ENCODE measurements at regions not wholly inside any gene's neighbourhood (a gene's known extent, or its start where the extent isn't known, plus 50 kb on each side); places are given as distances from the start of the nearest gene placed in this dataset.
A peak's percentile ranks its signal among the peaks of the same experiment; 100 is the strongest.

DNA sequence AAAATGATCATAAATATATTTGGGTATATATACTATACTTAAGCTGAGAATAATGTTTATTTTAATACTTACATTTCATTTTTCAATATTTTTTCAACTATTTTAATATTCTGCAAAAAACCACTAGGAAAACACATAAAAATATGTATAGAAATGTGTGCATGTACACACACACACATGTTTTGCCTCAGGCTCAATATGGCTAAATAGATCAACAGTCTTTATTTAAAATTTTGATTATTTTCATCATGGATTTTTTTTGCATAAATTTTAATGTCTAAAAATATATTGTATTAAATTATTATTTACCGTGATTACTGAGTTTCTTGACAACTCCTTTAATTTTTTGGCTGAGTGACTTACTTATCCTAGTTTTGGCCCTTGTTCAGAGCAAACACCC lies 846.5 kb downstream of the DHX35 start (continued):
- TF ChIP-seq, protein P1, sequence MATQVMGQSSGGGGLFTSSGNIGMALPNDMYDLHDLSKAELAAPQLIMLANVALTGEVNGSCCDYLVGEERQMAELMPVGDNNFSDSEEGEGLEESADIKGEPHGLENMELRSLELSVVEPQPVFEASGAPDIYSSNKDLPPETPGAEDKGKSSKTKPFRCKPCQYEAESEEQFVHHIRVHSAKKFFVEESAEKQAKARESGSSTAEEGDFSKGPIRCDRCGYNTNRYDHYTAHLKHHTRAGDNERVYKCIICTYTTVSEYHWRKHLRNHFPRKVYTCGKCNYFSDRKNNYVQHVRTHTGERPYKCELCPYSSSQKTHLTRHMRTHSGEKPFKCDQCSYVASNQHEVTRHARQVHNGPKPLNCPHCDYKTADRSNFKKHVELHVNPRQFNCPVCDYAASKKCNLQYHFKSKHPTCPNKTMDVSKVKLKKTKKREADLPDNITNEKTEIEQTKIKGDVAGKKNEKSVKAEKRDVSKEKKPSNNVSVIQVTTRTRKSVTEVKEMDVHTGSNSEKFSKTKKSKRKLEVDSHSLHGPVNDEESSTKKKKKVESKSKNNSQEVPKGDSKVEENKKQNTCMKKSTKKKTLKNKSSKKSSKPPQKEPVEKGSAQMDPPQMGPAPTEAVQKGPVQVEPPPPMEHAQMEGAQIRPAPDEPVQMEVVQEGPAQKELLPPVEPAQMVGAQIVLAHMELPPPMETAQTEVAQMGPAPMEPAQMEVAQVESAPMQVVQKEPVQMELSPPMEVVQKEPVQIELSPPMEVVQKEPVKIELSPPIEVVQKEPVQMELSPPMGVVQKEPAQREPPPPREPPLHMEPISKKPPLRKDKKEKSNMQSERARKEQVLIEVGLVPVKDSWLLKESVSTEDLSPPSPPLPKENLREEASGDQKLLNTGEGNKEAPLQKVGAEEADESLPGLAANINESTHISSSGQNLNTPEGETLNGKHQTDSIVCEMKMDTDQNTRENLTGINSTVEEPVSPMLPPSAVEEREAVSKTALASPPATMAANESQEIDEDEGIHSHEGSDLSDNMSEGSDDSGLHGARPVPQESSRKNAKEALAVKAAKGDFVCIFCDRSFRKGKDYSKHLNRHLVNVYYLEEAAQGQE (IDR thresholded peaks at IDR 0.05; ENCODE audit: unreplicated experiment), result no peak

DNA sequence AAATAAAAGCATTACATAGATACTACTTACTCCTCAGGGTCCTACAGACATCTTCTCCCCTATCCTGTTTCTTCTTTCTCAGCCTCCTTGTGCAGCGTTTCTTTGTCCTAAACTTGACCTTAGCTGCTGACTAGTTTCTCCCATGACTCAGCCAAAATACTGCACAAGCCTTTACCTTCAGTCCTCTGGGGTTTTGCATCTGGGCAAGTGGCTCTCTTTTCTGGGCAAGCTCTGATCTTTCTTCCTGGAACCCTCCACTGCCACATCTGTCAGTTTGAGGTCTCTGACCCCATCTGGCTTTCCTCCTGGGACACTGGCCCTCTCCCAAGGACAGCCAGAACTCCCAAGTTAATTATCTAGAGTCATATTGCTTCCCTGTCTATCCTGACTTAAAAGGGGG lies 838.4 kb downstream of the DHX35 start:
- H3K36me3 ChIP-seq (ENCODE audit: insufficient read depth), result no peaks in the 10 kb centered on the region
- no peaks in the 10 kb centered on the region for H4K20me1 ChIP-seq (replicated peaks; ENCODE audit: insufficient read depth)
- Mint-ChIP-seq H3K4me1 (no peaks in the 10 kb centered on the region), H3K4me3 (no peak overlapping the region), H3K27ac (peak overlapping the region; percentile 75; the same call in 1 of the 2 replicates), H3K9me3 (peaks cover 4% of the 10 kb centered on the region; the same call in 2 of the 3 replicates), H3K27me3 (ENCODE audit: insufficient read depth, low read depth, poor library complexity) (no peaks in the 10 kb centered on the region), H3K36me3 (ENCODE audit: low read depth) (peaks cover 3% of the 10 kb centered on the region; the same call in 1 of the 3 replicates)
- H3K9me2 ChIP-seq (ENCODE audit: insufficient read depth), result peaks cover 5% of the 10 kb centered on the region
- H3K4me1 ChIP-seq (ENCODE audit: insufficient read depth), result no peaks in the 10 kb centered on the region
- H3K4me2 ChIP-seq, result no peak overlapping the region
- H3K4me3 ChIP-seq, result no peak overlapping the region
- H2AFZ ChIP-seq, result no peak overlapping the region
- no peaks in the 10 kb centered on the region for H3F3A ChIP-seq (replicated peaks; ENCODE audit: low read depth)
- no peak overlapping the region for H3K27ac ChIP-seq (ENCODE audit: low read depth)
- ATAC-seq, result no peak
- DNase-seq (ENCODE audit: low spot score), result no peak
- H3K27me3 ChIP-seq (ENCODE audit: insufficient read depth), result no peaks in the 10 kb centered on the region
- no peaks in the 10 kb centered on the region for H3K79me2 ChIP-seq (replicated peaks; ENCODE audit: insufficient read depth)
- no peak for TF ChIP-seq STAT1 (IDR thresholded peaks at IDR 0.05; ENCODE audit: unreplicated experiment)
- TF ChIP-seq CTCF (conservative IDR thresholded peaks at IDR 0.05; ENCODE audit: low read depth in 2 of 2), result no peak
- TF ChIP-seq ZNF462 (CRISPR knock-in tag; IDR thresholded peaks at IDR 0.05), result no peak
- no peak for TF ChIP-seq ZNF114 (CRISPR knock-in tag; IDR thresholded peaks at IDR 0.05)
- no peak for TF ChIP-seq EZH2 (IDR thresholded peaks at IDR 0.05; ENCODE audit: low read depth, unreplicated experiment)
- no peak for TF ChIP-seq ETS1 (IDR thresholded peaks at IDR 0.05)
- TF ChIP-seq, protein P1 (IDR thresholded peaks at IDR 0.05; ENCODE audit: unreplicated experiment), result no peak
- no peak for TF ChIP-seq CREB1 (CRISPR knock-in tag; IDR thresholded peaks at IDR 0.05; ENCODE audit: low read depth)
